ENCODE measurements at regions not wholly inside any gene's neighbourhood (a gene's known extent, or its start where the extent isn't known, plus 50 kb on each side); places are given as distances from the start of the nearest gene placed in this dataset.

DNA sequence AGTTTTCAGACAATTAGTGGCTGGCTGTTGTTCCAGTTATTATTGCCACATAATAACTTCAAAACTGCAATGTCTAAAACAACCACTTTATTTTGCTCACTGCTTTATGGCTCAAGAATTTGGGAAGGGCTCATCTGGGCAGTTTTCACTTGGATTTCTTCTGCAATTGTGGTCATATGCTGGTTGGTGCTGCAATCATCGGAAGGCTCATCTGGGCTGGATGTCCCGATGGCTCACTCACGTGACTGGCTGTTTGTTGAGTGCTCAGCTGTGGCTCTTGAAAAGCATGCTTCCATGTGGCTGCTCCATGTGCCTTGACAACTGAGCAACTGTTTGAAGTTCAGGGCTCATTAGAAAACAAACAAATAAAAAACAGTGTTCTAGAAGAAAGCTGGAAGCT, 1032.5 kb downstream of the DTWD2 start:
- Histone ChIP-seq H3K27ac (no peak overlapping the region), H3K4me1 (replicated peaks in 1 of 2) (no peaks in the 10 kb centered on the region), H3K4me3 (no peak overlapping the region)
- no peak for ATAC-seq (replicated peaks in 6 of 8)
- in situ Hi-C loops (cut with MboI; ENCODE audit: low pct_unique_long_range_greater_than_20kb in 2 of 9, low sequenced_read_pairs in 9 of 9, unreplicated experiment in 9 of 9): no loop called here
- WGBS, 10 experiments: 24 to 94% (median 78%) methylated on average over 1 to 3 of the region's 3 CpGs; no CpG with 5 or more reads in 4 of the 10 experiments

GRCh38 chr5:117954331-117954730, 1034.0 kb downstream of the DTWD2 start:
- in situ Hi-C loops (cut with MboI; ENCODE audit: low pct_unique_long_range_greater_than_20kb in 2 of 9, low sequenced_read_pairs in 9 of 9, unreplicated experiment in 9 of 9): no loop called here
- H3K4me3 ChIP-seq: no peak overlapping the region
- no peaks in the 10 kb centered on the region for H3K4me1 ChIP-seq (replicated peaks in 1 of 2)
- no peak overlapping the region for H3K27ac ChIP-seq
- WGBS, 10 experiments: 0 to 100% (median 70%) methylated on average over 1 of the region's 1 CpG; no CpG with 5 or more reads in 3 of the 10 experiments
- ATAC-seq (replicated peaks in 6 of 8): no peak

- WGBS, 10 experiments: 57 to 100% (median 87%) methylated on average over 1 to 13 of the region's 13 CpGs
- in situ Hi-C loops (cut with MboI; ENCODE audit: low pct_unique_long_range_greater_than_20kb in 2 of 9, low sequenced_read_pairs in 9 of 9, unreplicated experiment in 9 of 9): no loop called here
Measured at GRCh38 chr5:117953272-117953671, 1035.1 kb downstream of the DTWD2 start.

DNA sequence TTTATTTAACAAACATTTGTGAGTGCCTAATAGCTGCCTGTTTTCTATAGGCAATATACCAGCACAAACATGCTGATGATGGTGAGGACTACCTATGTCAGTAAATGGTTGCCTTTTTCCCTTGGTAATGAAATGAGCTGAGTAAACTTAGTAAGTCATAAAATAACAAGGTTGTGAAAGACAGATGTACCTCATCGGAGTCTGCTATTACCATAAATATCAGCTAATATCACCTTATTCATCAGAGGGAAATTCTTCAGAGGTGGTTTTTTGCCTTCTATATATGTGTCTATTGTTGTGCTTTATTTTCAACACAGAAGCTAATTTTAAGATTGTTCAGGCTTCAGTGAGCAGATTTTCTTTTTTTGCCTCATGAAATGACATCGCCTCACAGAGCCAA, 1040.5 kb downstream of the DTWD2 start:
- Histone ChIP-seq H3K27ac (no peak overlapping the region), H3K4me3 (no peak overlapping the region), H3K4me1 (replicated peaks in 1 of 2) (no peaks in the 10 kb centered on the region)
- 40 to 100% (median 83%) methylated on average over 1 to 2 of the region's 2 CpGs; no CpG with 5 or more reads in 3 of the 10 experiments for WGBS, 10 experiments
- no peak for ATAC-seq (replicated peaks in 6 of 8)
- in situ Hi-C loops (cut with MboI; ENCODE audit: low pct_unique_long_range_greater_than_20kb in 2 of 9, low sequenced_read_pairs in 9 of 9, unreplicated experiment in 9 of 9): no loop called here

More at GRCh38 chr5:117953272-117953671, 1035.1 kb downstream of the DTWD2 start:
- ATAC-seq (replicated peaks in 6 of 8): no peak
- H3K4me1 ChIP-seq (replicated peaks in 1 of 2): no peaks in the 10 kb centered on the region
- H3K27ac ChIP-seq: no peak overlapping the region
- no peak overlapping the region for H3K4me3 ChIP-seq

GRCh38 chr5:117947121-117947520, 1041.2 kb downstream of the DTWD2 start:
- Histone ChIP-seq H3K27ac (no peak overlapping the region), H3K4me1 (replicated peaks in 1 of 2) (no peaks in the 10 kb centered on the region), H3K4me3 (no peak overlapping the region)
- no peak for ATAC-seq (replicated peaks in 6 of 8)
- 0 to 100% (median 81%) methylated on average over 1 to 2 of the region's 2 CpGs; no CpG with 5 or more reads in 2 of the 10 experiments for WGBS, 10 experiments
- in situ Hi-C loops (cut with MboI; ENCODE audit: low pct_unique_long_range_greater_than_20kb in 2 of 9, low sequenced_read_pairs in 9 of 9, unreplicated experiment in 9 of 9): no loop called here

DNA sequence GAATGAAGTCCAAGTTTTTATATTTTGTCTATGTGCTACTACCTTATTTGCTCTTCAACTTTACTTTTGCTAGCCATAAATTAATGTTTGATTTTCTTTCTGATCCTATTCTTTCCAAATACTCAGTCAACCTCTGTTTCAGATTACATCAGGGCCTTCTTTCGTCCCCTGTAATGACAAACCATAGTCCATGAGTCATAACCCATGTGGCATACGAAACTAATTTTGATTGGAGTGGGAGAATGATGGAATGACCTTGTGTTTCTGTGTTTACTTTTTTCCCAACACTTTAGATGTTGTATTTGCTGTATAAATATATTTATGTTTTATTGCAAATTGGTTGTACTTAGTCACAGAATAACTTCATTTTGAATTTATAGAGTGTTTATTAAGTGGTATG, 1043.1 kb downstream of the DTWD2 start:
- no peak overlapping the region for H3K27ac ChIP-seq
- WGBS, 10 experiments: 13 to 100% (median 81%) methylated on average over 1 to 2 of the region's 2 CpGs; no CpG with 5 or more reads in 1 of the 10 experiments
- no peak overlapping the region for H3K4me3 ChIP-seq
- peak in 2 of 8 experiments; percentile 57 to 84 for ATAC-seq (replicated peaks in 6 of 8)
- in situ Hi-C loops (cut with MboI; ENCODE audit: low pct_unique_long_range_greater_than_20kb in 2 of 9, low sequenced_read_pairs in 9 of 9, unreplicated experiment in 9 of 9): no loop called here
- no peaks in the 10 kb centered on the region for H3K4me1 ChIP-seq (replicated peaks in 1 of 2)

DNA sequence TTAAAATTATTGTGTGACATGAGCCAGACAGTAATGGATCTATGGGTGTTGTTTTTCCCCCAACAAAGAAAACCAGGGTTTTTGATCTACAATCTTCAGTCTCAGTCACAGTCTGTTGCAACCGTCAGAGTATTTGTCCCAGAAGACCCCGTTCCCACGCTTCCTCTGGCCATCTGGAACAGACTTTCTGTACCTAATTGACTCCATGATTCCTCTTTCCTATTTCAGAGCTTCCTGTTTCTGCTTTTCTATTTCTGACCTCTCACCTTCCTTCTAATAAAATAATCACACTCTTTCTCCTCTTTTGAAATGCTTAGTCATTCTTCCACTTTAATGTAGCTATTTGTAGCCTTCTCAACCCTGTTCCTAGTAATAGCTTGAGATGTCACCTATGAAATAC, 1044.8 kb downstream of the DTWD2 start:
- in situ Hi-C loops (cut with MboI; ENCODE audit: low pct_unique_long_range_greater_than_20kb in 2 of 9, low sequenced_read_pairs in 9 of 9, unreplicated experiment in 9 of 9): no loop called here
- no peak overlapping the region for H3K27ac ChIP-seq
- H3K4me3 ChIP-seq: no peak overlapping the region
- 0 to 84% (median 61%) methylated on average over 2 to 3 of the region's 3 CpGs for WGBS, 10 experiments
- ATAC-seq (replicated peaks in 6 of 8): peak in 4 of 8 experiments; percentile 31 to 57 (median 44)
- H3K4me1 ChIP-seq (replicated peaks in 1 of 2): no peaks in the 10 kb centered on the region

- in situ Hi-C loops (cut with MboI; ENCODE audit: low pct_unique_long_range_greater_than_20kb in 2 of 9, low sequenced_read_pairs in 9 of 9, unreplicated experiment in 9 of 9): no loop called here
- ATAC-seq (replicated peaks in 6 of 8): no peak
- 3 to 100% (median 64%) methylated on average over 1 to 6 of the region's 6 CpGs; no CpG with 5 or more reads in 1 of the 10 experiments for WGBS, 10 experiments
Measured at GRCh38 chr5:117942861-117943519, 1045.4 kb downstream of the DTWD2 start.

GRCh38 chr5:117893211-117893610, 1095.1 kb downstream of the DTWD2 start:
- no peak for ATAC-seq (replicated peaks in 6 of 8)
- in situ Hi-C loops (cut with MboI; ENCODE audit: low pct_unique_long_range_greater_than_20kb in 2 of 9, low sequenced_read_pairs in 9 of 9, unreplicated experiment in 9 of 9): no loop called here
- Histone ChIP-seq H3K4me3 (no peak overlapping the region), H3K4me1 (replicated peaks in 1 of 2) (no peaks in the 10 kb centered on the region), H3K27ac (no peak overlapping the region)
- 30 to 100% (median 90%) methylated on average over 2 to 5 of the region's 5 CpGs for WGBS, 10 experiments

More at GRCh38 chr5:117942861-117943519, 1045.4 kb downstream of the DTWD2 start:
- H3K27ac ChIP-seq: no peak overlapping the region
- no peak overlapping the region for H3K4me3 ChIP-seq
- H3K4me1 ChIP-seq (replicated peaks in 1 of 2): no peaks in the 10 kb centered on the region

- 10 to 100% (median 77%) methylated on average over 1 to 4 of the region's 4 CpGs for WGBS, 10 experiments
- Histone ChIP-seq H3K4me1 (replicated peaks in 1 of 2) (no peaks in the 10 kb centered on the region), H3K27ac (no peak overlapping the region), H3K4me3 (no peak overlapping the region)
- ATAC-seq (replicated peaks in 6 of 8): peak in 2 of 8 experiments; percentile 12 to 40
- in situ Hi-C loops (cut with MboI; ENCODE audit: low pct_unique_long_range_greater_than_20kb in 2 of 9, low sequenced_read_pairs in 9 of 9, unreplicated experiment in 9 of 9): no loop called here
Measured at GRCh38 chr5:117892360-117892759, 1096.0 kb downstream of the DTWD2 start.

- no peak for ATAC-seq (replicated peaks in 6 of 8)
- no peak overlapping the region for H3K27ac ChIP-seq
- no peak overlapping the region for H3K4me3 ChIP-seq
- no peaks in the 10 kb centered on the region for H3K4me1 ChIP-seq (replicated peaks in 1 of 2)
- in situ Hi-C loops (cut with MboI; ENCODE audit: low pct_unique_long_range_greater_than_20kb in 2 of 9, low sequenced_read_pairs in 9 of 9, unreplicated experiment in 9 of 9): no loop called here
Measured at GRCh38 chr5:117889596-117889995, 1098.8 kb downstream of the DTWD2 start.

- 0 to 94% (median 67%) methylated on average over 1 to 2 of the region's 2 CpGs for WGBS, 10 experiments
- H3K4me1 ChIP-seq (replicated peaks in 1 of 2): no peaks in the 10 kb centered on the region
- in situ Hi-C loops (cut with MboI; ENCODE audit: low pct_unique_long_range_greater_than_20kb in 2 of 9, low sequenced_read_pairs in 9 of 9, unreplicated experiment in 9 of 9): no loop called here
- no peak overlapping the region for H3K27ac ChIP-seq
- H3K4me3 ChIP-seq: no peak overlapping the region
- no peak for ATAC-seq (replicated peaks in 6 of 8)
Measured at GRCh38 chr5:117888688-117889087, 1099.7 kb downstream of the DTWD2 start.

GRCh38 chr5:117881426-117882230, 1106.7 kb downstream of the DTWD2 start:
- ATAC-seq (replicated peaks in 6 of 8): no peak
- WGBS, 10 experiments: 0 to 93% (median 76%) methylated on average over 2 to 4 of the region's 4 CpGs; no CpG with 5 or more reads in 1 of the 10 experiments
- in situ Hi-C loops (cut with MboI; ENCODE audit: low pct_unique_long_range_greater_than_20kb in 2 of 9, low sequenced_read_pairs in 9 of 9, unreplicated experiment in 9 of 9): no loop called here
- H3K4me3 ChIP-seq: no peak overlapping the region
- no peak overlapping the region for H3K27ac ChIP-seq
- no peaks in the 10 kb centered on the region for H3K4me1 ChIP-seq (replicated peaks in 1 of 2)

Data from motor neuron (in vitro differentiated cells).